ENCODE measurements at regions not wholly inside any gene's neighbourhood (a gene's known extent, or its start where the extent isn't known, plus 50 kb on each side); places are given as distances from the start of the nearest gene placed in this dataset.

GRCh38 chr2:36052819-36053218 lies 302.8 kb upstream of the CRIM1 start:
- no peak overlapping the region for H3K27ac Mint-ChIP-seq
- DNase-seq, result no peak
- ATAC-seq, result no peak
- H3K4me3 Mint-ChIP-seq, result no peak overlapping the region
- H3K4me1 Mint-ChIP-seq, result no peaks in the 10 kb centered on the region
- H3K9me3 ChIP-seq (ENCODE audit: control insufficient read depth, low read length, poor library complexity, severe bottlenecking), result no peaks in the 10 kb centered on the region
- no peaks in the 10 kb centered on the region for H3K27me3 Mint-ChIP-seq
- no peaks in the 10 kb centered on the region for H3K36me3 Mint-ChIP-seq (ENCODE audit: low read depth)

GRCh38 chr2:36044411-36044810 lies 311.2 kb upstream of the CRIM1 start:
- H3K9me3 ChIP-seq (ENCODE audit: control insufficient read depth, low read length, poor library complexity, severe bottlenecking), result no peaks in the 10 kb centered on the region
- Mint-ChIP-seq H3K4me1 (no peaks in the 10 kb centered on the region), H3K27me3 (peaks cover 7% of the 10 kb centered on the region), H3K27ac (no peak overlapping the region), H3K36me3 (ENCODE audit: low read depth) (peaks cover 2% of the 10 kb centered on the region), H3K4me3 (no peak overlapping the region)
- no peak for ATAC-seq
- no peak for DNase-seq

- H3K9me3 ChIP-seq (ENCODE audit: control insufficient read depth, low read length, poor library complexity, severe bottlenecking), result no peaks in the 10 kb centered on the region
- Mint-ChIP-seq H3K4me1 (no peaks in the 10 kb centered on the region), H3K27me3 (no peaks in the 10 kb centered on the region), H3K4me3 (no peak overlapping the region), H3K27ac (no peak overlapping the region), H3K36me3 (ENCODE audit: low read depth) (no peaks in the 10 kb centered on the region)
- no peak for ATAC-seq
- DNase-seq, result no peak
These were observed 320.4 kb upstream of the CRIM1 start for GRCh38 chr2:36035137-36035536.

GRCh38 chr2:36032046-36032445 lies 323.5 kb upstream of the CRIM1 start:
- no peaks in the 10 kb centered on the region for H3K9me3 ChIP-seq (ENCODE audit: control insufficient read depth, low read length, poor library complexity, severe bottlenecking)
- no peaks in the 10 kb centered on the region for H3K27me3 Mint-ChIP-seq
- H3K4me3 Mint-ChIP-seq, result no peak overlapping the region
- H3K27ac Mint-ChIP-seq, result no peak overlapping the region
- ATAC-seq (no peak), DNase-seq (no peak)
- H3K36me3 Mint-ChIP-seq (ENCODE audit: low read depth), result no peaks in the 10 kb centered on the region
- no peaks in the 10 kb centered on the region for H3K4me1 Mint-ChIP-seq

DNA sequence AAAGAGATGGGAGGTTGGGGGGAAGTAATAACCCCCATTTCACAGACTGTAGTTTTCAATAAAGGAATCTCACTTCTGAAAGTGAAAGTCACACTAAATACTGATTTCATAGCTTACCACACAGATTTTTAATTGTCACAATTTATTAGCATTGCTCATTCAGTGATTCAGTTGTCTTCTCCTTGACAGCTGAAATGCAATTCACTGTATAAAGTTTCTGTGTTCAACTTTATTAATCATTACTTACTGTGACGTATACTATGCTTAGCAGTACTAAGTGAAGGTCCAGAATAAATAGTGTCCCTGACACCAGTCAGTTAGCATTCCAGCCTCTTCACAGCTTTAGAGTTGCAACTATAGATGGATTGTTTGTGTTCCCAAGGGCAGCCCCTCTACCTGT lies 324.1 kb upstream of the CRIM1 start:
- no peak for DNase-seq
- H3K27me3 Mint-ChIP-seq, result no peaks in the 10 kb centered on the region
- no peak for ATAC-seq
- H3K4me3 Mint-ChIP-seq, result no peak overlapping the region
- H3K36me3 Mint-ChIP-seq (ENCODE audit: low read depth), result no peaks in the 10 kb centered on the region
- H3K9me3 ChIP-seq (ENCODE audit: control insufficient read depth, low read length, poor library complexity, severe bottlenecking), result no peaks in the 10 kb centered on the region
- H3K27ac Mint-ChIP-seq, result no peak overlapping the region
- no peaks in the 10 kb centered on the region for H3K4me1 Mint-ChIP-seq

GRCh38 chr2:36027616-36028015 lies 328.0 kb upstream of the CRIM1 start:
- ATAC-seq (no peak), DNase-seq (no peak)
- no peaks in the 10 kb centered on the region for H3K9me3 ChIP-seq (ENCODE audit: control insufficient read depth, low read length, poor library complexity, severe bottlenecking)
- no peaks in the 10 kb centered on the region for H3K36me3 Mint-ChIP-seq (ENCODE audit: low read depth)
- H3K4me3 Mint-ChIP-seq, result no peak overlapping the region
- H3K27ac Mint-ChIP-seq, result no peak overlapping the region
- no peaks in the 10 kb centered on the region for H3K27me3 Mint-ChIP-seq
- no peaks in the 10 kb centered on the region for H3K4me1 Mint-ChIP-seq

GRCh38 chr2:36013064-36013463 lies 342.5 kb upstream of the CRIM1 start:
- Mint-ChIP-seq H3K36me3 (ENCODE audit: low read depth) (no peaks in the 10 kb centered on the region), H3K27me3 (no peaks in the 10 kb centered on the region), H3K4me3 (no peak overlapping the region), H3K27ac (no peak overlapping the region), H3K4me1 (no peaks in the 10 kb centered on the region)
- H3K9me3 ChIP-seq (ENCODE audit: control insufficient read depth, low read length, poor library complexity, severe bottlenecking), result no peaks in the 10 kb centered on the region
- DNase-seq (no peak), ATAC-seq (no peak)

DNA sequence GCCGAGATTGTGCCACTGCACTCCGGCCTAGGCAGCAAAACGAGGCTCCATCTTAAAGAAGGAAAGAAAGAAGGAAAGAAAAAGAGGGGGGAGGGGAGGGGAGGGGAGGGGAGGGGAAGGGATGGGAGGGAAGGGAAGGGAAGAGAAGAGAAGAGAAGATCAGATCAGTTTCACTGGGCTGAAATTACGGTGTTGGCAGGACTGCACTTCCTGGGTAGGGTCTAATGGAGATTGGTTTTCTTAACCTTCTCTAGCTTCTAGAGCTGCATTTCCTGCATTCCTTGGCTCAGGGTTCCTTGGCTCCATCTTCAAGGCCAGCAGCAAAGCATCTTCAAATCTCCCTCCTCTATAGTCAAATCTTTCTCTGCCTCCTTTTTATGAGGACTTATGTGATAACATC lies 349.1 kb upstream of the CRIM1 start:
- Mint-ChIP-seq H3K27me3 (no peaks in the 10 kb centered on the region), H3K27ac (no peak overlapping the region), H3K36me3 (ENCODE audit: low read depth) (no peaks in the 10 kb centered on the region), H3K4me1 (no peaks in the 10 kb centered on the region), H3K4me3 (no peak overlapping the region)
- DNase-seq (no peak), ATAC-seq (no peak)
- H3K9me3 ChIP-seq (ENCODE audit: control insufficient read depth, low read length, poor library complexity, severe bottlenecking), result no peaks in the 10 kb centered on the region

DNA sequence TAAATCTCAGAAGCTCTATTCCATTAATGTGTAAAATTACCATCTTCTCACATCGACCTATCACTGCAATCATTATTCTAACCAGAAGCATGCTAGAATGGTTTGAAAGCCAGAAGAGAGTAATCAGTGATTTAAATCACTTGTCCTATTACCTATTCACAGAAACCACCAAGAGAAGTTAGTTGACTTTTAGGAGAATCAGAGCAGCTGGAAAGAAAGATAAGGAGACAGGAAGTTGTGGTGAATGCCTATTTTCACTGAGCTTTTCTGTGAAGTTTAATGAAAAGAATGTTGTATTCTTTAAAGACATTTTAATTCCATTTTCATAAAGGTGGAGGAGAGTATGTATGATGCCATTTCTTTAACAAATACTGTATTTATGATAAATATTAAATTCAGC lies 352.6 kb upstream of the CRIM1 start:
- Mint-ChIP-seq H3K27me3 (peaks cover 23% of the 10 kb centered on the region), H3K4me3 (no peak overlapping the region), H3K27ac (no peak overlapping the region), H3K4me1 (no peaks in the 10 kb centered on the region), H3K36me3 (ENCODE audit: low read depth) (peaks cover 3% of the 10 kb centered on the region)
- no peak for DNase-seq
- H3K9me3 ChIP-seq (ENCODE audit: control insufficient read depth, low read length, poor library complexity, severe bottlenecking), result no peaks in the 10 kb centered on the region
- no peak for ATAC-seq

DNA sequence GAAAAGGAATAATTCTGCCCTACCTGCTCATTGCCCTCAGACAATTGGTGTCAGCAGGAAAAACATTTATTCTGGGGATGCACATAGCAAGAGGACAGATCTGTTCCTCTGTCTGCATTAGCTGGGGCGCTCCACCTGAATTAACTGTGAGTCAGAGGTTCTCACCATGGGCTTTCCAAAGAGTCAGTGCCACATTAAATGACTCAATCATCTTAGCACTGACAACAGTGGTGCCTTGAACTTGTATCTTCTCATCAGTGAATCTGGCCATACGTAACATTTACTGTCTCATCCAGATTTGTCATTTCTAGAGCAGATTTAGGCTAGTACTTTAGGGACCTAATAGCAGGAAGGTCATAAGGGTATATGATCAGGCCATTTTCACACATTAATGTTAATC lies 358.1 kb upstream of the CRIM1 start:
- Mint-ChIP-seq H3K4me3 (no peak overlapping the region), H3K4me1 (no peaks in the 10 kb centered on the region), H3K36me3 (ENCODE audit: low read depth) (peaks cover 3% of the 10 kb centered on the region), H3K27me3 (peaks cover 29% of the 10 kb centered on the region), H3K27ac (no peak overlapping the region)
- DNase-seq (no peak), ATAC-seq (no peak)
- H3K9me3 ChIP-seq (ENCODE audit: control insufficient read depth, low read length, poor library complexity, severe bottlenecking), result no peaks in the 10 kb centered on the region

DNA sequence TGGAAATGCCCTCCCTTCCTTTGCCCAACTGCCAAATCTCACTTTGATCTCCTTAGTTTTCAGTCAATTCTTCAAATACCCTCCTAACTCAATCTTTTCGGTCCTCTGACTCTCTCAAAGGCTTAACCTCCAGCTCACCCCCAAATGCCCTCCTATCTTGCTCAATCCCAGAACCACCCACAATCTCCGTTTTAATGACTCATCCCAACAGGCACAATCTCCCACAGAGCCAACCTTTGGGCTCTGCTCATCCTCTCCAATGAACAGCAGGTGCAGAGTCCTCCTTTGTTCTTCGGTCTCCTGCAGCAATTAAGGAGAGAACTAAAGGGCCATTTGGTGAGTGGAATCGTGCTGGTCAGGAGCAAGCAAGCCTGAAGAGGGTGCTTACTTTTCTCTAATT lies 366.1 kb upstream of the CRIM1 start:
- H3K4me3 Mint-ChIP-seq, result no peak overlapping the region
- no peaks in the 10 kb centered on the region for H3K9me3 ChIP-seq (ENCODE audit: control insufficient read depth, low read length, poor library complexity, severe bottlenecking)
- H3K4me1 Mint-ChIP-seq, result peaks cover 3% of the 10 kb centered on the region
- H3K36me3 Mint-ChIP-seq (ENCODE audit: low read depth), result no peaks in the 10 kb centered on the region
- no peak for DNase-seq
- ATAC-seq, result no peak
- H3K27ac Mint-ChIP-seq, result peak overlapping the region; percentile 4
- no peaks in the 10 kb centered on the region for H3K27me3 Mint-ChIP-seq

DNA sequence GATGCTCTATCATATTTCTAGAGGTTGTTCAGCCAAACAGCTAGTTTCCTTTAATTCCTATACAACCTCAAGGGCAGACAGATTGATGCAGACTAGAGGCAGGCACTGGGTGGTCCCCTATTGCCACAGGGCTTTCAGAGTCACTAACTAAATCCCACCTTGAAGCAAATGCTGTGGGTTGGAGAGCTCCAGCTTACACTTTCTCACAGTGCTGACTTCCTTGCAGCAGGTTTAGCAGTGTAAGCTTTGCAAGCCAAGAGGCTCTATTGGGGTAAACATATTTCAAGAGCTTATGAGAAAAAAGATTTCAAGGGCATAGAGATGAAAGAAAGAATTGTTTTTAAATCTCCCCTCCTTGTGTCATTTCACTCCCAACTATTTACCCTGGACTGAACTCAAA lies 366.5 kb upstream of the CRIM1 start:
- DNase-seq (no peak), ATAC-seq (no peak)
- no peaks in the 10 kb centered on the region for H3K36me3 Mint-ChIP-seq (ENCODE audit: low read depth)
- no peaks in the 10 kb centered on the region for H3K27me3 Mint-ChIP-seq
- H3K4me1 Mint-ChIP-seq, result peaks cover 3% of the 10 kb centered on the region
- no peak overlapping the region for H3K4me3 Mint-ChIP-seq
- no peaks in the 10 kb centered on the region for H3K9me3 ChIP-seq (ENCODE audit: control insufficient read depth, low read length, poor library complexity, severe bottlenecking)
- peak overlapping the region; percentile 4 for H3K27ac Mint-ChIP-seq

- no peaks in the 10 kb centered on the region for H3K9me3 ChIP-seq (ENCODE audit: control insufficient read depth, low read length, poor library complexity, severe bottlenecking)
- ATAC-seq (no peak), DNase-seq (no peak)
- H3K36me3 Mint-ChIP-seq (ENCODE audit: low read depth), result no peaks in the 10 kb centered on the region
- no peak overlapping the region for H3K27ac Mint-ChIP-seq
- H3K27me3 Mint-ChIP-seq, result no peaks in the 10 kb centered on the region
- peaks cover 3% of the 10 kb centered on the region for H3K4me1 Mint-ChIP-seq
- H3K4me3 Mint-ChIP-seq, result no peak overlapping the region
These were observed 368.7 kb upstream of the CRIM1 start for GRCh38 chr2:35986871-35987270.

DNA sequence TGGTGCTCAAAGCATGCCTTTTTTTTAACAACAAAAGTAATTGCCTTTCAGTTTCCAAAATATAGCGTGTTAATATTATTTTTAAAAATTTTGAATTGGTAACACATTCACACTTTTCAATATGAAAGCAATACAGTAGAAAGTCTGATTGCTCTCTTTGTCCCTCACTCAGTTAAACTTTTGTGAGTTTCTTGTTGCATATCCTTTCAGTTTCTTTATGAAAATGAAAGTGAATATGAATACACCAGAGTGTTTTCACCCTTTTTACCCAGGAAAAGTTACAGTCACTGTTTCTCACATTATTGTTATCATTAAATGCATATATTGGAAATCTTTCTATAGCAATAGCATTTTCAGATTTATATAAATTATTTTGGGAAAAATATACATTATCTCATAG lies 377.4 kb upstream of the CRIM1 start:
- no peaks in the 10 kb centered on the region for H3K36me3 Mint-ChIP-seq (ENCODE audit: low read depth)
- no peaks in the 10 kb centered on the region for H3K27me3 Mint-ChIP-seq
- H3K9me3 ChIP-seq (ENCODE audit: control insufficient read depth, low read length, poor library complexity, severe bottlenecking), result no peaks in the 10 kb centered on the region
- peaks cover 2% of the 10 kb centered on the region for H3K4me1 Mint-ChIP-seq
- no peak for ATAC-seq
- no peak overlapping the region for H3K27ac Mint-ChIP-seq
- no peak for DNase-seq
- no peak overlapping the region for H3K4me3 Mint-ChIP-seq

- DNase-seq, result no peak
- no peak for ATAC-seq
These were observed 379.0 kb upstream of the CRIM1 start for GRCh38 chr2:35976611-35977010.

More at GRCh38 chr2:35976611-35977010, 379.0 kb upstream of the CRIM1 start:
- Mint-ChIP-seq H3K4me3 (no peak overlapping the region), H3K27me3 (peaks cover 10% of the 10 kb centered on the region), H3K4me1 (peaks cover 2% of the 10 kb centered on the region), H3K36me3 (ENCODE audit: low read depth) (no peaks in the 10 kb centered on the region), H3K27ac (no peak overlapping the region)
- no peaks in the 10 kb centered on the region for H3K9me3 ChIP-seq (ENCODE audit: control insufficient read depth, low read length, poor library complexity, severe bottlenecking)

Data from T-helper 17 cell (primary cell).